Panc1 (cell line): ENCODE measurements at regions not wholly inside any gene's neighbourhood (a gene's known extent, or its start where the extent isn't known, plus 50 kb on each side); places are given as distances from the start of the nearest gene placed in this dataset.

Experiments used
- POLR2AphosphoS5 ChIP-seq: IDR thresholded peaks from 2 replicates; pipeline ENCODE4 v1.6.1; 2012; ENCODE audit warnings: mild to moderate bottlenecking, low read depth, low read length, moderate library complexity
- TCF7L2 ChIP-seq: IDR thresholded peaks from 2 replicates; pipeline ENCODE4 v1.6.1; 2011; ENCODE audit warnings: mild to moderate bottlenecking, low read depth, low read length, inconsistent platforms
- TF ChIP-seq, protein P1 (sequence below): fragments of 450-650 bp; IDR thresholded peaks from 2 replicates; pipeline ENCODE4 v1.5.1; 2017; ENCODE audit warnings: mild to moderate bottlenecking

DNA sequence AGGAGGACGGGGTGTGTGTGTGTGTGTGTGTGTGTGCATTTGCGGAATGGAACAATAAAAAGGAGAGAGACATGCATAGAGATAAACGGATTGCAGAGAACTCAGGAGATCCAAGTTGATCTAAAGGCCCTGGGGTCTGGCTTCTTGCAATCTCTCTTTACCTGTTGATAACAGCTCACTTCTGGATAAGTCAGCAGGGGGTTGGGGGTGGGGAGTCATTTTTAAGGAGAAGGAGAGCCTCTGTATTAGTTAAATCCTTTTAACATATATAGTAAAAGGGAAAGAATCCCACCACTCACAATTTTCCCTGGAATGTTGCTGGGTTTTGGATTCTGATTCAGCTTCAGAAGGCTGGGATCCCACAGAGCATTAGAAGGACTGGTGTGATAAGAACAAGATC lies 87.5 kb upstream of the MITF start:
- TF ChIP-seq, protein P1, sequence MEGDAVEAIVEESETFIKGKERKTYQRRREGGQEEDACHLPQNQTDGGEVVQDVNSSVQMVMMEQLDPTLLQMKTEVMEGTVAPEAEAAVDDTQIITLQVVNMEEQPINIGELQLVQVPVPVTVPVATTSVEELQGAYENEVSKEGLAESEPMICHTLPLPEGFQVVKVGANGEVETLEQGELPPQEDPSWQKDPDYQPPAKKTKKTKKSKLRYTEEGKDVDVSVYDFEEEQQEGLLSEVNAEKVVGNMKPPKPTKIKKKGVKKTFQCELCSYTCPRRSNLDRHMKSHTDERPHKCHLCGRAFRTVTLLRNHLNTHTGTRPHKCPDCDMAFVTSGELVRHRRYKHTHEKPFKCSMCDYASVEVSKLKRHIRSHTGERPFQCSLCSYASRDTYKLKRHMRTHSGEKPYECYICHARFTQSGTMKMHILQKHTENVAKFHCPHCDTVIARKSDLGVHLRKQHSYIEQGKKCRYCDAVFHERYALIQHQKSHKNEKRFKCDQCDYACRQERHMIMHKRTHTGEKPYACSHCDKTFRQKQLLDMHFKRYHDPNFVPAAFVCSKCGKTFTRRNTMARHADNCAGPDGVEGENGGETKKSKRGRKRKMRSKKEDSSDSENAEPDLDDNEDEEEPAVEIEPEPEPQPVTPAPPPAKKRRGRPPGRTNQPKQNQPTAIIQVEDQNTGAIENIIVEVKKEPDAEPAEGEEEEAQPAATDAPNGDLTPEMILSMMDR: no peak
- TF ChIP-seq POLR2AphosphoS5 (no peak), TCF7L2 (no peak)
